ENCODE measurements at regions not wholly inside any gene's neighbourhood (a gene's known extent, or its start where the extent isn't known, plus 50 kb on each side); places are given as distances from the start of the nearest gene placed in this dataset.

DNA sequence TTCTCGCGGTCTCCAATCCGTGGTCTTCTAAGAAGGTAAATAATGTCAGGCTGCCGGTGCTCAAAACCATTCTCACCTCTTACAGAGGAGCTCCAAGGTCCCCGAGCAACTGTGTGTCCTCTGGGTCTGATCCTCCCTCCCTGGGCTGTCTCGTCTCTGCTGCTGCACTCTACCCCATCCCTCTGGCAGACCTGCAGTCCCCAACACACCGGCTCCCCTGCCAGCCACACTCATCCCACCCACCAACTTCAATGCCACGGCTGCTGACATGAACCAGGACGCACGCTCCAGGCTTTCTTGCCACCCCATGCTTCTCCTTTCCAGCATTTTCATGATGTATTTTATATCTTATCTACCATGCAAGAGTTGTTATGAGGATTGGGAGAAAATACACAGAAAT lies 559.5 kb upstream of the SALL3 start:
- Mint-ChIP-seq H3K4me3 (no peak overlapping the region), H3K36me3 (no peaks in the 10 kb centered on the region), H3K27ac (no peak overlapping the region), H3K9me3 (peaks cover 0 to 5% (median 0%) of the 10 kb centered on the region in 7 donors), H3K4me1 (no peaks in the 10 kb centered on the region), H3K27me3 (no peaks in the 10 kb centered on the region)
- Histone ChIP-seq H3K9me3 (ENCODE audit: control insufficient read depth in 2 of 2, low read length in 2 of 2) (no peaks in the 10 kb centered on the region), H3K4me1 (ENCODE audit: control insufficient read depth, insufficient read depth, low read length, poor library complexity, severe bottlenecking) (no peaks in the 10 kb centered on the region), H3K27me3 (ENCODE audit: control insufficient read depth, insufficient read depth, low read length) (no peaks in the 10 kb centered on the region), H3K36me3 (ENCODE audit: control insufficient read depth, insufficient read depth, low read length) (no peaks in the 10 kb centered on the region), H3K27ac (ENCODE audit: insufficient read depth, low read length, poor library complexity, severe bottlenecking) (no peak overlapping the region), H3K4me3 (ENCODE audit: low read depth, low read length) (no peak overlapping the region)
- ATAC-seq (ENCODE audit: low read depth in 2 of 2) (no peak), DNase-seq (no peak)

DNA sequence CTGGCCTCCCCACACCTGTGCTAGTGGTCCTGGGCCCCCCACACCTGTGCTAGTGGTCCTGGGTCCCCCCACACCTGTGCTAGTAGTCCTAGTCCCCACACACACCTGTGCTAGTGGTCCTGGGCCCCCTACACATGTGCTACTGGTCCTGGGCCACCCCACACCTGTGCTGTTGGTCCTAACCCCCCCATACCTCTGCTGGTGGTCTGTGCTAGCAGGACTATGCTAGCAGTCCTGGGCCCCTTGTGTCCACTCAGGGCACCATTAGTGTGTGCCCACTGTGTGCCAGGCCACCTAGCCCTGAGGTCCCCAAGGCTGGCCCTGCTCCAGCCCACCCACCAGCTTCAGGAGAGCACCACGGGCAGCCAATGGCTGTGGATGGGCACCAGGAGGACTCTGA lies 558.2 kb upstream of the SALL3 start:
- Histone ChIP-seq H3K9me3 (ENCODE audit: control insufficient read depth in 2 of 2, low read length in 2 of 2) (no peaks in the 10 kb centered on the region), H3K4me1 (ENCODE audit: control insufficient read depth, insufficient read depth, low read length, poor library complexity, severe bottlenecking) (no peaks in the 10 kb centered on the region), H3K27ac (ENCODE audit: insufficient read depth, low read length, poor library complexity, severe bottlenecking) (no peak overlapping the region), H3K27me3 (ENCODE audit: control insufficient read depth, insufficient read depth, low read length) (no peaks in the 10 kb centered on the region), H3K4me3 (ENCODE audit: low read depth, low read length) (no peak overlapping the region), H3K36me3 (ENCODE audit: control insufficient read depth, insufficient read depth, low read length) (no peaks in the 10 kb centered on the region)
- ATAC-seq (ENCODE audit: low read depth in 2 of 2) (no peak), DNase-seq (no peak)
- Mint-ChIP-seq H3K27ac (no peak overlapping the region), H3K9me3 (peaks cover 0 to 3% (median 0%) of the 10 kb centered on the region in 7 donors), H3K27me3 (no peaks in the 10 kb centered on the region), H3K36me3 (no peaks in the 10 kb centered on the region), H3K4me1 (no peaks in the 10 kb centered on the region), H3K4me3 (no peak overlapping the region)

DNA sequence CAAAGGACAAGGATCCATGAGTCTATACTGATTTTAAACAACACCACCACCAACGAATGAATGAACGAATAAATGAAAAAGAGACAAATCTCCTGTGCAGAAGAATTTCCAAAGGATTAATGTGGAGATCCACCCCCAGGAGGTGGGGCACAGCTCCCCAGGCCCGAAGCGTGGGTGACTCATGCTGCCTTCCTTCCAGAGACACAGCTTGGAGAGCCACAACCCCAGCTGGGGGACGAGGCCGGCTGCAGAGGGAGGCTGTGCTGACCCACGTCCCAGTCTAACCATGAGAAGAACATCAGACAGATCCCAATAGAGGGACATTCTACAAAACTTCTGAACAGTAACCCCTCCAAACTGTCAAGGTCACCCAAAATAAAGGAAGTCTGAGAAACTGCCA lies 557.3 kb upstream of the SALL3 start:
- peaks cover 0 to 3% (median 0%) of the 10 kb centered on the region in 7 donors for H3K9me3 Mint-ChIP-seq
- no peak overlapping the region for H3K27ac ChIP-seq (ENCODE audit: insufficient read depth, low read length, poor library complexity, severe bottlenecking)
- no peak for DNase-seq
- no peak for ATAC-seq (ENCODE audit: low read depth in 2 of 2)
- H3K4me1 ChIP-seq (ENCODE audit: control insufficient read depth, insufficient read depth, low read length, poor library complexity, severe bottlenecking) = no peaks in the 10 kb centered on the region
- H3K9me3 ChIP-seq (ENCODE audit: control insufficient read depth in 2 of 2, low read length in 2 of 2) = no peaks in the 10 kb centered on the region
- H3K27ac Mint-ChIP-seq = no peak overlapping the region
- no peaks in the 10 kb centered on the region for H3K36me3 ChIP-seq (ENCODE audit: control insufficient read depth, insufficient read depth, low read length)
- no peaks in the 10 kb centered on the region for H3K27me3 Mint-ChIP-seq
- no peaks in the 10 kb centered on the region for H3K36me3 Mint-ChIP-seq
- no peaks in the 10 kb centered on the region for H3K4me1 Mint-ChIP-seq
- no peak overlapping the region for H3K4me3 ChIP-seq (ENCODE audit: low read depth, low read length)
- no peak overlapping the region for H3K4me3 Mint-ChIP-seq
- H3K27me3 ChIP-seq (ENCODE audit: control insufficient read depth, insufficient read depth, low read length) = no peaks in the 10 kb centered on the region

DNA sequence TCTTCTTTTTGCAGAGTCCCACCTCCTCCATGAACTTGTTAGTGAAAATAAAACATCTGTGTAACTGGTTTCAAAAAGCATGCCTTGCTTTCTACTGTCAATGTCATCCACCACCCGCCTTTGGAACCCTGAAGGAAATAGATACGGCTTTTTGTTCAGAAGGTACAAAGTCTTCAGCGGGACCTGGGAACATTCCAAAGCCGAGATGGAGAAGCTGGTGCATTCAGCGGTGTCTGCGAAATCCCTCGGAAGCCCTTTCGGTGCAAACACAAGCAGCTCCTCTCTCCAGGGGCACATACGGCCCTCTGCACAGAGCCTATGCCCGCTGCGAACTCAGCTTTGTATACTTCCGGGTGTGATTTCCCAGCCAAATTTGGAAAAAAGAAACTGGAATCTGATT lies 555.8 kb upstream of the SALL3 start:
- Histone ChIP-seq H3K27ac (ENCODE audit: insufficient read depth, low read length, poor library complexity, severe bottlenecking) (no peak overlapping the region), H3K4me1 (ENCODE audit: control insufficient read depth, insufficient read depth, low read length, poor library complexity, severe bottlenecking) (no peaks in the 10 kb centered on the region), H3K36me3 (ENCODE audit: control insufficient read depth, insufficient read depth, low read length) (no peaks in the 10 kb centered on the region), H3K4me3 (ENCODE audit: low read depth, low read length) (no peak overlapping the region), H3K9me3 (ENCODE audit: control insufficient read depth in 2 of 2, low read length in 2 of 2) (no peaks in the 10 kb centered on the region), H3K27me3 (ENCODE audit: control insufficient read depth, insufficient read depth, low read length) (no peaks in the 10 kb centered on the region)
- H3K4me3 Mint-ChIP-seq = no peak overlapping the region
- no peaks in the 10 kb centered on the region for H3K4me1 Mint-ChIP-seq
- H3K36me3 Mint-ChIP-seq = no peaks in the 10 kb centered on the region
- ATAC-seq (ENCODE audit: low read depth in 2 of 2) (no peak), DNase-seq (no peak)
- no peaks in the 10 kb centered on the region for H3K27me3 Mint-ChIP-seq
- H3K9me3 Mint-ChIP-seq = peaks cover 0 to 3% (median 0%) of the 10 kb centered on the region in 7 donors
- no peak overlapping the region for H3K27ac Mint-ChIP-seq

DNA sequence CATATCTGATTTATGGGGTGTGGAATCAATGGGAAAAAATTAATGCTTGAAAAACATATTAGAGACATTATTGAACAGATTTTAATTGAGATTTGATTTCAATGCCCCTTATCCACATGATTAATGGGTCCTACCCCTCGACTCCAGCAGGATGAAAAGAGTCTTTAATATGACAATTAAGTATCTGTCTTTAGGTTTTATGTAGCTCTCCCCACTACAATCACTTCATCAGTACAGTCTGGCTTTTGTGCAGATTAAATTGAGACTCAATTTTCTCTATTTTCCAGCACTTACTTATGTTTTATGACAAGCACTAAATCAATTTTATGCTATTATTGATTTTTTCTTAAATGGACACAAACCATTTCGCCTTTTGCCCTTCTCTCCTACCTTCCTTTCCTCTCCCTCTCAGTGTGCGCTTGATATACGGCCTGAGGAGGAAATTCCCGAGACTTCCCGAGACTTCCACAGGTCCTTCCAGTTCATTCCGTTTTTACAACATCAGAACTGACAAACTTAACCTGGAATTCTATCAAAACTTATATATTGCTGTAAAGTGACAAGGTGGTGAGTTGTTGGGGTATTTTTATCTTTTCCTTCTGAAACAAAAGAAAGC lies 555.1 kb upstream of the SALL3 start:
- Histone ChIP-seq H3K4me1 (ENCODE audit: control insufficient read depth, insufficient read depth, low read length, poor library complexity, severe bottlenecking) (no peaks in the 10 kb centered on the region), H3K9me3 (ENCODE audit: control insufficient read depth in 2 of 2, low read length in 2 of 2) (no peaks in the 10 kb centered on the region), H3K27me3 (ENCODE audit: control insufficient read depth, insufficient read depth, low read length) (no peaks in the 10 kb centered on the region), H3K36me3 (ENCODE audit: control insufficient read depth, insufficient read depth, low read length) (no peaks in the 10 kb centered on the region), H3K27ac (ENCODE audit: insufficient read depth, low read length, poor library complexity, severe bottlenecking) (no peak overlapping the region), H3K4me3 (ENCODE audit: low read depth, low read length) (no peak overlapping the region)
- no peak overlapping the region for H3K4me3 Mint-ChIP-seq
- no peak overlapping the region for H3K27ac Mint-ChIP-seq
- no peaks in the 10 kb centered on the region for H3K27me3 Mint-ChIP-seq
- H3K4me1 Mint-ChIP-seq = no peaks in the 10 kb centered on the region
- H3K36me3 Mint-ChIP-seq = no peaks in the 10 kb centered on the region
- peaks cover 0 to 3% (median 0%) of the 10 kb centered on the region in 7 donors for H3K9me3 Mint-ChIP-seq
- no peak for ATAC-seq (ENCODE audit: low read depth in 2 of 2)
- DNase-seq = no peak

DNA sequence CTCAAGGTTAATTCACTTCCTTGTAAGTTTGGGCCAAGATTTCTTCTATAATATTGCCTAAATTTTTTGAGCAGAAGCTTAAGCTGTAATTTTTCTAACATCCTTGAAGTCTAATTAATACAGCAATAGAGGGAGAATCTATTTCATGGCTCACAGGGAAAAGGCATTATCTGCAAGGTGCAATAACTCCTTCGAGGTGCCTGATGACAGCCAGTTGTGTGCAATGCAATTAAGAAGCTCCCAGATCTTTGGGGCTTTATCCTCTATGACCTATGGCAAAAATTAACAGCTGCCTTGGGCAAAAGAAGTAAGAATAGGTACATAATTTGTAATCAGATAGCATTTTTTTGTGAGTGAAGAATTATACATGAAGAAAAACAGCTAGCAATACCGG lies 554.6 kb upstream of the SALL3 start:
- Mint-ChIP-seq H3K4me1 (no peaks in the 10 kb centered on the region), H3K9me3 (peaks cover 0 to 3% (median 0%) of the 10 kb centered on the region in 7 donors), H3K4me3 (no peak overlapping the region), H3K27me3 (no peaks in the 10 kb centered on the region), H3K36me3 (no peaks in the 10 kb centered on the region), H3K27ac (no peak overlapping the region)
- ATAC-seq (ENCODE audit: low read depth in 2 of 2) (no peak), DNase-seq (no peak)
- Histone ChIP-seq H3K27ac (ENCODE audit: insufficient read depth, low read length, poor library complexity, severe bottlenecking) (no peak overlapping the region), H3K27me3 (ENCODE audit: control insufficient read depth, insufficient read depth, low read length) (no peaks in the 10 kb centered on the region), H3K4me1 (ENCODE audit: control insufficient read depth, insufficient read depth, low read length, poor library complexity, severe bottlenecking) (no peaks in the 10 kb centered on the region), H3K36me3 (ENCODE audit: control insufficient read depth, insufficient read depth, low read length) (no peaks in the 10 kb centered on the region), H3K4me3 (ENCODE audit: low read depth, low read length) (no peak overlapping the region), H3K9me3 (ENCODE audit: control insufficient read depth in 2 of 2, low read length in 2 of 2) (no peaks in the 10 kb centered on the region)

DNA sequence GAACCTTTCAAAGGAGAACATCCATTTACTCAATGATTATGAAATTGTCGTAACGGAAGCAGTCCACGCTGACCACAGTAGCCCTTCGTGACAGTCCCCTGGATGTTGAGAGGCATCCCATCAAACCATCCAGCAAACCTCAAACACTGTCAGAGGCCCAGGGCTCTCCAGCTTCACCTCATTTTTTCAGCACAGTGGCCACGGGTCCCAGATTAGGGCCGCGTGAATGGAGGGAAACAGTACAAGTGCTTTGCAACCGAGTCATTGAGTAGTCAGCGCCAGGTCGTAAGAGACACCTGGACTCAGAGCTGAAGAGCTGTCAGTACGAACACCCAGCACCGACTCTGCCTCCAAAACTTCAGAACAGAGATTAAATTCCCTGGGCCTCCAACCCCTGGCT lies 552.5 kb upstream of the SALL3 start:
- no peak overlapping the region for H3K27ac Mint-ChIP-seq
- no peaks in the 10 kb centered on the region for H3K36me3 ChIP-seq (ENCODE audit: control insufficient read depth, insufficient read depth, low read length)
- no peak overlapping the region for H3K4me3 ChIP-seq (ENCODE audit: low read depth, low read length)
- peaks cover 0 to 4% (median 0%) of the 10 kb centered on the region in 7 donors for H3K9me3 Mint-ChIP-seq
- no peaks in the 10 kb centered on the region for H3K36me3 Mint-ChIP-seq
- no peaks in the 10 kb centered on the region for H3K9me3 ChIP-seq (ENCODE audit: control insufficient read depth in 2 of 2, low read length in 2 of 2)
- no peak overlapping the region for H3K27ac ChIP-seq (ENCODE audit: insufficient read depth, low read length, poor library complexity, severe bottlenecking)
- ATAC-seq (ENCODE audit: low read depth in 2 of 2) (no peak), DNase-seq (no peak)
- H3K4me3 Mint-ChIP-seq = no peak overlapping the region
- no peaks in the 10 kb centered on the region for H3K4me1 Mint-ChIP-seq
- no peaks in the 10 kb centered on the region for H3K27me3 Mint-ChIP-seq
- H3K27me3 ChIP-seq (ENCODE audit: control insufficient read depth, insufficient read depth, low read length) = no peaks in the 10 kb centered on the region
- H3K4me1 ChIP-seq (ENCODE audit: control insufficient read depth, insufficient read depth, low read length, poor library complexity, severe bottlenecking) = no peaks in the 10 kb centered on the region
